ENCODE measurements at regions not wholly inside any gene's neighbourhood (a gene's known extent, or its start where the extent isn't known, plus 50 kb on each side); places are given as distances from the start of the nearest gene placed in this dataset.
"Not testable (repeated sequence)": the region's sequence is repeated elsewhere in the genome, so short reads cannot be mapped to it uniquely, and the experiment has no call there.

GRCh38 chr6:113694278-113695077 lies 162.7 kb upstream of the MARCKS start:
- no peak for DNase-seq

- no peak for DNase-seq
These were observed 161.6 kb upstream of the MARCKS start for GRCh38 chr6:113695516-113695915.

GRCh38 chr6:113696960-113697359 lies 160.2 kb upstream of the MARCKS start:
- DNase-seq = no peak

- DNase-seq = no peak
These were observed 159.3 kb upstream of the MARCKS start for GRCh38 chr6:113697632-113698410.

- no peak for DNase-seq
These were observed 157.9 kb upstream of the MARCKS start for GRCh38 chr6:113699239-113699638.

GRCh38 chr6:113701552-113702254 lies 155.4 kb upstream of the MARCKS start:
- DNase-seq = no peak

- DNase-seq = no peak
These were observed 150.0 kb upstream of the MARCKS start for GRCh38 chr6:113707194-113707593.

- no peak for DNase-seq
These were observed 147.1 kb upstream of the MARCKS start for GRCh38 chr6:113709936-113710509.

GRCh38 chr6:113713665-113714064 lies 143.5 kb upstream of the MARCKS start:
- no peak for DNase-seq

- no peak for DNase-seq
These were observed 138.6 kb upstream of the MARCKS start for GRCh38 chr6:113718588-113718987.

GRCh38 chr6:113719064-113719463 lies 138.1 kb upstream of the MARCKS start:
- DNase-seq = no peak

GRCh38 chr6:113719545-113719944 lies 137.6 kb upstream of the MARCKS start:
- no peak for DNase-seq

- no peak for DNase-seq
These were observed 134.0 kb upstream of the MARCKS start for GRCh38 chr6:113723182-113723581.

- DNase-seq = not testable (repeated sequence)
These were observed 132.2 kb upstream of the MARCKS start for GRCh38 chr6:113724927-113725326.

GRCh38 chr6:113731541-113731940 lies 125.6 kb upstream of the MARCKS start:
- no peak for DNase-seq

- peak; percentile 43 for DNase-seq
These were observed 124.7 kb upstream of the MARCKS start for GRCh38 chr6:113732384-113732966.

GRCh38 chr6:113733381-113733780 lies 123.8 kb upstream of the MARCKS start:
- DNase-seq = no peak

- DNase-seq = peak; percentile 64
These were observed 122.2 kb upstream of the MARCKS start for GRCh38 chr6:113734982-113735381.

GRCh38 chr6:113735491-113735890 lies 121.7 kb upstream of the MARCKS start:
- peak; percentile 64 for DNase-seq

GRCh38 chr6:113736978-113737377 lies 120.2 kb upstream of the MARCKS start:
- DNase-seq = no peak

- peak; percentile 16 for DNase-seq
These were observed 118.0 kb upstream of the MARCKS start for GRCh38 chr6:113739041-113739655.

- DNase-seq = no peak
These were observed 115.5 kb upstream of the MARCKS start for GRCh38 chr6:113741651-113742050.

All from NCI-H446 treated with DMSO at 0.1 percent for 48 hours (cell line).